Transverse colon (tissue), 4 donors: ENCODE measurements at regions not wholly inside any gene's neighbourhood (a gene's known extent, or its start where the extent isn't known, plus 50 kb on each side); places are given as distances from the start of the nearest gene placed in this dataset.
"Not testable (repeated sequence)": the region's sequence is repeated elsewhere in the genome, so short reads cannot be mapped to it uniquely, and the experiment has no call there.

ENCODE experiments used
- DNase-seq: peaks from one replicate; pipeline ENCODE4 v3.0.0-alpha.2; 2019
- H3K27ac ChIP-seq, 4 donors: fragments of 200-600 bp; sonication (generic); 2 replicates each; pipeline ENCODE4 v1.5.1; 2016 to 2018; ENCODE audit warnings: inconsistent platforms in 4 of 4
- H3K27me3 ChIP-seq: fragments of 200-600 bp; sonication (generic); 2 replicates; pipeline ENCODE4 v1.5.1; 2017; ENCODE audit warnings: inconsistent platforms
- H3K36me3 ChIP-seq, 4 donors: fragments of 200-600 bp; sonication (generic); 2 replicates each; pipeline ENCODE4 v1.5.1; 2017 to 2019; ENCODE audit warnings: inconsistent platforms in 4 of 4
- H3K4me1 ChIP-seq, 4 donors: fragments of 200-600 bp; sonication (generic); 2 replicates each; pipeline ENCODE4 v1.5.1; 2017 to 2020; ENCODE audit warnings: inconsistent platforms in 4 of 4
- H3K4me3 ChIP-seq, 4 donors: fragments of 200-600 bp; sonication (generic); 1 replicate in 1 of 4; 2 replicates in 3 of 4; pipeline versions ENCODE4 v1.5.1 to v1.6.1; 2017 to 2019; ENCODE audit warnings: inconsistent platforms in 4 of 4
- H3K9me3 ChIP-seq, 2 donors: fragments of 200-600 bp; sonication (generic); 2 replicates each; pipeline ENCODE4 v1.5.1; 2017 to 2019; ENCODE audit warnings: inconsistent platforms in 2 of 2
- EP300 ChIP-seq: sonication (generic); formaldehyde crosslinking; IDR thresholded peaks from one replicate; pipeline ENCODE4 v1.6.1; 2017; ENCODE audit warnings: antibody characterized with exemption, low read depth
- POLR2A ChIP-seq: fragments of 450-650 bp; IDR thresholded peaks from one replicate; pipeline ENCODE4 v1.6.1; 2016; ENCODE audit warnings: antibody characterized with exemption, mild to moderate bottlenecking, moderate library complexity
- POLR2AphosphoS5 ChIP-seq, 3 donors: sonication (generic); formaldehyde crosslinking; IDR thresholded peaks; one replicate each; pipeline ENCODE4 v1.6.1; 2016; ENCODE audit warnings: antibody characterized with exemption in 3 of 3
- WGBS, 2 donors: methylation state at CpG; one replicate each; pipeline ENCODE4 v1.1.5; 2018; ENCODE audit warnings: low coverage in 1 of 2; 5-methylcytosine and 5-hydroxymethylcytosine counted together
- in situ Hi-C, 4 donors: fragments of 200-750 bp; cut with MboI; loops; one replicate each; pipeline versions ENCODE4 v1.15.0 to v1.15.1; 2017; ENCODE audit warnings: low sequenced_read_pairs in 3 of 4, low pct_ligation_motif_present in 1 of 4, low pct_unique_long_range_greater_than_20kb in 1 of 4
- intact Hi-C: fragments of 100-400 bp; cut with DNase I; formaldehyde crosslinking; loops from one replicate; pipeline ENCODE4 v1.15.1; 2023; ENCODE audit warnings: low total_unique reads
- TF ChIP-seq, protein P1 (sequence below), 5 experiments: fragments of 200-600 bp in 3 of 5; fragments of 450-650 bp in 2 of 5; sonication (generic) in 3 of 5; IDR thresholded peaks; 1 replicate in 2 of 5; 2 replicates in 3 of 5; pipeline ENCODE4 v1.5.1; 2016 to 2017; ENCODE audit warnings: antibody characterized with exemption in 5 of 5, inconsistent platforms in 3 of 5, mild to moderate bottlenecking in 2 of 5, moderate library complexity in 1 of 5

DNA sequence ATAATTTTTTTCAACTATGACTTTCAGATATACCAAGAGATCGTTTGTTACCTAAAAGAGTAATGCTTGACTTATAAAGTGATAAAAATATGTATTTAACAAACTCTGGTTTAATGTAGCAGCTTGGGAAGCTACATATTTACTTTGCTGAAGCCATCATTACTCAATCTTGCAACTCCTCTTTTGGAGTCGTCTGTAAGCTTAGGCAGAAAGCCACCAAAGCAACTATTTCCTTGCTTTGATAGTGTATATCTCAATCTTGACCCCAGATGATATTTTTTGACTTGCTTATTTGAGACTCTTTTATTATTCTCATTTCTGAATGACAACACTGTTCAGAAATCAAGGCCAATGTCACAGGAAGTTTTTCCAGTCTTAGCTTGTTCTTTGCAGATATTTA, 183.0 kb downstream of the SAMD5 start:
- Histone ChIP-seq H3K27me3 (no peaks in the 10 kb centered on the region), H3K4me3 (no peak overlapping the region), H3K9me3 (no peaks in the 10 kb centered on the region), H3K36me3 (no peaks in the 10 kb centered on the region), H3K4me1 (no peaks in the 10 kb centered on the region), H3K27ac (no peak overlapping the region)
- intact Hi-C loops (no loop called here), in situ Hi-C loops (no loop called here)
- TF ChIP-seq, protein P1, sequence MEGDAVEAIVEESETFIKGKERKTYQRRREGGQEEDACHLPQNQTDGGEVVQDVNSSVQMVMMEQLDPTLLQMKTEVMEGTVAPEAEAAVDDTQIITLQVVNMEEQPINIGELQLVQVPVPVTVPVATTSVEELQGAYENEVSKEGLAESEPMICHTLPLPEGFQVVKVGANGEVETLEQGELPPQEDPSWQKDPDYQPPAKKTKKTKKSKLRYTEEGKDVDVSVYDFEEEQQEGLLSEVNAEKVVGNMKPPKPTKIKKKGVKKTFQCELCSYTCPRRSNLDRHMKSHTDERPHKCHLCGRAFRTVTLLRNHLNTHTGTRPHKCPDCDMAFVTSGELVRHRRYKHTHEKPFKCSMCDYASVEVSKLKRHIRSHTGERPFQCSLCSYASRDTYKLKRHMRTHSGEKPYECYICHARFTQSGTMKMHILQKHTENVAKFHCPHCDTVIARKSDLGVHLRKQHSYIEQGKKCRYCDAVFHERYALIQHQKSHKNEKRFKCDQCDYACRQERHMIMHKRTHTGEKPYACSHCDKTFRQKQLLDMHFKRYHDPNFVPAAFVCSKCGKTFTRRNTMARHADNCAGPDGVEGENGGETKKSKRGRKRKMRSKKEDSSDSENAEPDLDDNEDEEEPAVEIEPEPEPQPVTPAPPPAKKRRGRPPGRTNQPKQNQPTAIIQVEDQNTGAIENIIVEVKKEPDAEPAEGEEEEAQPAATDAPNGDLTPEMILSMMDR (IDR thresholded peaks at IDR 0.05), result no peak
- TF ChIP-seq EP300, result no peak
- WGBS, 2 donors, result 41 to 49% methylated on average over 2 of the region's 2 CpGs
- no peak for DNase-seq

DNA sequence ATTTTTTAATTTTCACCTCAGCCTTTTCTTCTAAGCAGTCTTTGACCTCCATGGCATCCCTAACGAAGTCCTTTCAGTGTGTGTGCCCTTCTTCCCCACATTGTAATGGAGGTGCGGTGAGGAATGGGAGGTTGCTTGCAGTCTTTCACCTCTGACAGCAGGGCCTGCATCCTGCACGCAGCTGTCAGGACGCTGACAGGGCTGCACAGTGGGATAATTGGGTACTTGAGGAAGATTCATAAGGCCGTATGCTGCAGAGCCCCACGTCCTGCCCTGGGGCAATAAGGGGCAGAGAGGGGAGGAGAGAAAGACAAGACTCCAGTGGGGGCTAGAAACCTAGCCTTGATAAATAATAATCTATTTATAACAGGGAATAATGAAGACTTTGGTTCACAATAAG, 184.7 kb downstream of the SAMD5 start:
- no peak for DNase-seq
- Histone ChIP-seq H3K4me1 (no peaks in the 10 kb centered on the region), H3K27ac (no peak overlapping the region), H3K9me3 (no peaks in the 10 kb centered on the region), H3K27me3 (no peaks in the 10 kb centered on the region), H3K36me3 (no peaks in the 10 kb centered on the region), H3K4me3 (no peak overlapping the region)
- TF ChIP-seq EP300 (no peak), POLR2AphosphoS5 (IDR thresholded peaks at IDR 0.05) (no peak), POLR2A (no peak)
- TF ChIP-seq, protein P1 (IDR thresholded peaks at IDR 0.05), result no peak
- intact Hi-C loops, result no loop called here
- 90 to 94% methylated on average over 2 to 6 of the region's 6 CpGs for WGBS, 2 donors
- in situ Hi-C loops, result no loop called here

DNA sequence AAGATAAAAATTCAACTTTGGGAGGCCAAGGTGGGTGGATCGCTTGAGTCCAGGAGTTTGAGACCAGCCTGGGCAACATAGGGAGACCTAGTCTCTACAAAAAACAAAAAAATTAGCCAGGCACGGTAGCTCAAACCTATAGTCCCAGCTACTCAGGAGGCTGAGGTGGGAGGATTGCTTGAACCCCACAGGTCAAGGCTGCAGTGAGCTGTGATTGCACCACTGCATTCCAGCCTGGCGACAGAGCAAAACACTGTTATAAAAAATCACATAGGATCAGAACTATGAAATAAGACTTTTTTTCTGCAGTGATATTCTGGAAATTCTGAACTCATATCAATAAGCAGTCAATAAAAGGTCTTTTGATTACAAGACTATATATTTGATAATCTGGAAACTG, 186.1 kb downstream of the SAMD5 start:
- DNase-seq, H3K9me3 ChIP-seq, H3K4me1 ChIP-seq, H3K36me3 ChIP-seq, H3K27ac ChIP-seq, H3K4me3 ChIP-seq, H3K27me3 ChIP-seq, in situ Hi-C loops, intact Hi-C loops: not testable (repeated sequence)
- 94 to 100% methylated on average over 3 of the region's 3 CpGs for WGBS, 2 donors

DNA sequence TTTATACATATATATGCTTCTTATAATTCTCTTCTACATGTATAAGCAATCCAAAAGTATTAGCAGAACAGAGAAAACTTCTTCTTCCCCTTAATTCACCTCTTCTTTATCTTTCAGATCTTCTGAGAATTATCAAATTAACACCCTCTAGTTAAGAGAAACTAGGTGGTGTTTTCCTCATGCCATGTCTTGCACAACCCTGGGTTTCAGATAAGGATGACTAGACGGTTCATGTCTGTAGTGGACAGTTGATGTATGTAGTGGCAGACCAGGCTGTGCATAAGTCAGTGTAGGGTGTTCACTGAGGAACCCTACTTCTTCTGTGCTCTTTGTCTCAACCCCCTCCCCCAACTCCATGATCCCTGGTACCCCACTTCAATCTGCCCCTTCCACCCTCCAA, 187.3 kb downstream of the SAMD5 start:
- Histone ChIP-seq H3K27ac (no peak overlapping the region), H3K4me1 (no peaks in the 10 kb centered on the region), H3K4me3 (no peak overlapping the region), H3K27me3 (no peaks in the 10 kb centered on the region), H3K36me3 (no peaks in the 10 kb centered on the region), H3K9me3 (no peaks in the 10 kb centered on the region)
- DNase-seq, result no peak
- intact Hi-C loops, result no loop called here
- WGBS, 2 donors, result 83 to 100% methylated on average over 1 of the region's 1 CpG
- in situ Hi-C loops, result no loop called here
- TF ChIP-seq POLR2AphosphoS5 (IDR thresholded peaks at IDR 0.05) (no peak), EP300 (no peak), POLR2A (no peak)
- TF ChIP-seq, protein P1 (IDR thresholded peaks at IDR 0.05), result no peak

DNA sequence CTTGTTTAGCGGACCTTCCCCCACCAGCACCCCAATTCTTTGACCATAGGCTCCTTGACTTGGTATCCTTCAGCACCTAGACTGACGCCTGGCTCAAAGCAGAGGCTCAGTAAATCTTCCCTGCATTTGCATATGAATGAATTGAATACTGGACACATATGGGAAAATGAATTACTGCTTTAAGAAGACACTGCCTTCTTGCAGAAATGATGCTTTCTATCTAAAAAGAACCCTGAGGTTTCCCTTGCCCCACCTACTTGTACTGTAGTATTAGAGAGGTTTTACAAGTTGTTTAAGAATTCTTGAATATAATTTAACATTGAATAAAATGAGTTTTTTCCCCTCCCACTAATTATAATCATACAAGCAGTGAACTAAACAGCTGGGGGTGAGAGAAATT, 190.7 kb downstream of the SAMD5 start:
- Histone ChIP-seq H3K27ac (no peak overlapping the region), H3K36me3 (no peaks in the 10 kb centered on the region), H3K9me3 (no peaks in the 10 kb centered on the region), H3K4me3 (no peak overlapping the region), H3K27me3 (no peaks in the 10 kb centered on the region), H3K4me1 (no peaks in the 10 kb centered on the region)
- no peak for DNase-seq
- in situ Hi-C loops, result no loop called here
- WGBS, 2 donors, result 71 to 90% methylated on average over 1 to 2 of the region's 2 CpGs
- intact Hi-C loops, result no loop called here
- TF ChIP-seq, protein P1 (IDR thresholded peaks at IDR 0.05), result no peak
- TF ChIP-seq EP300 (no peak), POLR2AphosphoS5 (IDR thresholded peaks at IDR 0.05) (no peak), POLR2A (no peak)
